ENCODE measurements at regions not wholly inside any gene's neighbourhood (a gene's known extent, or its start where the extent isn't known, plus 50 kb on each side); places are given as distances from the start of the nearest gene placed in this dataset.

DNA sequence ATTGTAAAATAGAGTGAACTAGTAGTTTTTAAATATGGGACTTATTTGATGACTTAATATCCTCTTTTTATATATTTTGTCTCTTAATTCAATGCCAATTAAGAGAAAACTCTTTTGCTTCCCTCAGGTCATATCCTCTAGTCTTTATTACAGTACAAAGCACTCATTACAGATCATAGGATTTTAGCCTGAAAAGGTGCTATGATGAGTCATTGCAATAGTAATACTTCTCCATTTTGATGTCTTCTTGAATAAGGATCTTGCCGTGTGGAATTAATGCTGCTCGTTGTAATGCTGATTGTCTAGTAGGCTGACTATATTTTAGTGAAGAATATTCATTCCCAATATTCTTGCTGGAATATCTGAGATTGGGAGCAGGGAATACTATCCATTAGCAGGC, 612.2 kb upstream of the GOLIM4 start:
- TF ChIP-seq, protein P1, sequence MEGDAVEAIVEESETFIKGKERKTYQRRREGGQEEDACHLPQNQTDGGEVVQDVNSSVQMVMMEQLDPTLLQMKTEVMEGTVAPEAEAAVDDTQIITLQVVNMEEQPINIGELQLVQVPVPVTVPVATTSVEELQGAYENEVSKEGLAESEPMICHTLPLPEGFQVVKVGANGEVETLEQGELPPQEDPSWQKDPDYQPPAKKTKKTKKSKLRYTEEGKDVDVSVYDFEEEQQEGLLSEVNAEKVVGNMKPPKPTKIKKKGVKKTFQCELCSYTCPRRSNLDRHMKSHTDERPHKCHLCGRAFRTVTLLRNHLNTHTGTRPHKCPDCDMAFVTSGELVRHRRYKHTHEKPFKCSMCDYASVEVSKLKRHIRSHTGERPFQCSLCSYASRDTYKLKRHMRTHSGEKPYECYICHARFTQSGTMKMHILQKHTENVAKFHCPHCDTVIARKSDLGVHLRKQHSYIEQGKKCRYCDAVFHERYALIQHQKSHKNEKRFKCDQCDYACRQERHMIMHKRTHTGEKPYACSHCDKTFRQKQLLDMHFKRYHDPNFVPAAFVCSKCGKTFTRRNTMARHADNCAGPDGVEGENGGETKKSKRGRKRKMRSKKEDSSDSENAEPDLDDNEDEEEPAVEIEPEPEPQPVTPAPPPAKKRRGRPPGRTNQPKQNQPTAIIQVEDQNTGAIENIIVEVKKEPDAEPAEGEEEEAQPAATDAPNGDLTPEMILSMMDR (IDR thresholded peaks at IDR 0.05; ENCODE audit: low read length): no peak
- no peak for TF ChIP-seq EZH2 (optimal IDR thresholded peaks at IDR 0.05; ENCODE audit: low read depth, low read length)

All from MM.1S (cell line).